ES-I3 (cell line): ENCODE measurements at regions not wholly inside any gene's neighbourhood (a gene's known extent, or its start where the extent isn't known, plus 50 kb on each side); places are given as distances from the start of the nearest gene placed in this dataset.

Experiments
- H3K36me3 ChIP-seq: 2 replicates; pipeline ENCODE4 v1.6.1; 2013; ENCODE audit warnings: mild to moderate bottlenecking, low read length, control low read depth, moderate library complexity; ENCODE audit not compliant: insufficient read depth
- H3K4me1 ChIP-seq: 2 replicates; pipeline ENCODE4 v1.6.1; 2013; ENCODE audit warnings: mild to moderate bottlenecking, control low read depth, low read length; ENCODE audit not compliant: insufficient read depth
- H3K9ac ChIP-seq: 2 replicates; pipeline ENCODE4 v1.6.1; 2013; ENCODE audit warnings: low read depth, mild to moderate bottlenecking, low read length, moderate library complexity
- H3K9me3 ChIP-seq: 2 replicates; pipeline ENCODE4 v1.6.1; 2013; ENCODE audit warnings: mild to moderate bottlenecking, low read length, moderate library complexity; ENCODE audit not compliant: control insufficient read depth, insufficient read depth

- H3K9ac ChIP-seq, result no peak overlapping the region
- H3K36me3 ChIP-seq, result no peaks in the 10 kb centered on the region
- H3K4me1 ChIP-seq, result no peaks in the 10 kb centered on the region
- no peaks in the 10 kb centered on the region; the same call in 1 of the 2 replicates for H3K9me3 ChIP-seq
These were observed 226.3 kb downstream of the HLX start for GRCh38 chr1:221105578-221105977.

- no peak overlapping the region for H3K9ac ChIP-seq
- no peaks in the 10 kb centered on the region for H3K4me1 ChIP-seq
- no peaks in the 10 kb centered on the region for H3K36me3 ChIP-seq
These were observed 227.4 kb downstream of the HLX start for GRCh38 chr1:221106616-221107015.

GRCh38 chr1:221109930-221110329, 230.7 kb downstream of the HLX start:
- H3K4me1 ChIP-seq, result no peaks in the 10 kb centered on the region
- H3K36me3 ChIP-seq, result no peaks in the 10 kb centered on the region
- H3K9ac ChIP-seq, result no peak overlapping the region
- H3K9me3 ChIP-seq, result no peaks in the 10 kb centered on the region; the same call in 1 of the 2 replicates

More at GRCh38 chr1:221106616-221107015, 227.4 kb downstream of the HLX start:
- H3K9me3 ChIP-seq, result no peaks in the 10 kb centered on the region; the same call in 1 of the 2 replicates

- H3K9ac ChIP-seq, result no peak overlapping the region
These were observed 237.9 kb downstream of the HLX start for GRCh38 chr1:221117133-221117532.

GRCh38 chr1:221117548-221117951, 238.3 kb downstream of the HLX start:
- H3K9me3 ChIP-seq, result no peaks in the 10 kb centered on the region
- no peaks in the 10 kb centered on the region for H3K36me3 ChIP-seq
- no peak overlapping the region for H3K9ac ChIP-seq
- no peaks in the 10 kb centered on the region for H3K4me1 ChIP-seq

More at GRCh38 chr1:221117133-221117532, 237.9 kb downstream of the HLX start:
- Histone ChIP-seq H3K36me3 (no peaks in the 10 kb centered on the region), H3K4me1 (no peaks in the 10 kb centered on the region), H3K9me3 (no peaks in the 10 kb centered on the region)

GRCh38 chr1:221118176-221118937, 239.1 kb downstream of the HLX start:
- H3K36me3 ChIP-seq, result no peaks in the 10 kb centered on the region
- no peak overlapping the region for H3K9ac ChIP-seq
- no peaks in the 10 kb centered on the region for H3K4me1 ChIP-seq
- H3K9me3 ChIP-seq, result no peaks in the 10 kb centered on the region

GRCh38 chr1:221118938-221119320, 239.7 kb downstream of the HLX start:
- Histone ChIP-seq H3K36me3 (no peaks in the 10 kb centered on the region), H3K9me3 (no peaks in the 10 kb centered on the region), H3K9ac (no peak overlapping the region)

GRCh38 chr1:221122501-221122900, 243.3 kb downstream of the HLX start:
- Histone ChIP-seq H3K9ac (no peak overlapping the region), H3K4me1 (no peaks in the 10 kb centered on the region), H3K36me3 (no peaks in the 10 kb centered on the region), H3K9me3 (no peaks in the 10 kb centered on the region)

More at GRCh38 chr1:221118938-221119320, 239.7 kb downstream of the HLX start:
- H3K4me1 ChIP-seq, result no peaks in the 10 kb centered on the region

GRCh38 chr1:221125976-221126375, 246.7 kb downstream of the HLX start:
- Histone ChIP-seq H3K9ac (no peak overlapping the region), H3K9me3 (no peaks in the 10 kb centered on the region), H3K4me1 (no peaks in the 10 kb centered on the region), H3K36me3 (no peaks in the 10 kb centered on the region)

GRCh38 chr1:221137666-221138065, 258.4 kb downstream of the HLX start:
- no peaks in the 10 kb centered on the region for H3K4me1 ChIP-seq
- no peak overlapping the region for H3K9ac ChIP-seq
- no peaks in the 10 kb centered on the region; the same call in 1 of the 2 replicates for H3K9me3 ChIP-seq
- H3K36me3 ChIP-seq, result no peaks in the 10 kb centered on the region

GRCh38 chr1:221138516-221138915, 259.3 kb downstream of the HLX start:
- Histone ChIP-seq H3K9ac (no peak overlapping the region), H3K9me3 (no peaks in the 10 kb centered on the region; the same call in 1 of the 2 replicates), H3K36me3 (no peaks in the 10 kb centered on the region), H3K4me1 (no peaks in the 10 kb centered on the region)

GRCh38 chr1:221139991-221140390, 260.7 kb downstream of the HLX start:
- Histone ChIP-seq H3K9me3 (no peaks in the 10 kb centered on the region; the same call in 1 of the 2 replicates), H3K9ac (no peak overlapping the region), H3K4me1 (no peaks in the 10 kb centered on the region), H3K36me3 (no peaks in the 10 kb centered on the region)

- no peaks in the 10 kb centered on the region for H3K9me3 ChIP-seq
These were observed 261.9 kb downstream of the HLX start for GRCh38 chr1:221141096-221141495.

GRCh38 chr1:221141606-221142285, 262.5 kb downstream of the HLX start:
- H3K36me3 ChIP-seq, result no peaks in the 10 kb centered on the region
- no peaks in the 10 kb centered on the region for H3K9me3 ChIP-seq
- H3K9ac ChIP-seq, result no peak overlapping the region
- H3K4me1 ChIP-seq, result no peaks in the 10 kb centered on the region

More at GRCh38 chr1:221141096-221141495, 261.9 kb downstream of the HLX start:
- H3K4me1 ChIP-seq, result no peaks in the 10 kb centered on the region
- no peak overlapping the region for H3K9ac ChIP-seq
- no peaks in the 10 kb centered on the region for H3K36me3 ChIP-seq

GRCh38 chr1:221148660-221149059, 269.4 kb downstream of the HLX start:
- Histone ChIP-seq H3K36me3 (no peaks in the 10 kb centered on the region), H3K9ac (no peak overlapping the region), H3K4me1 (no peaks in the 10 kb centered on the region), H3K9me3 (no peaks in the 10 kb centered on the region)
